Endothelial cell of umbilical vein (primary cell): ENCODE measurements at regions not wholly inside any gene's neighbourhood (a gene's known extent, or its start where the extent isn't known, plus 50 kb on each side); places are given as distances from the start of the nearest gene placed in this dataset.

Experiments used
- BruUV-seq: library from RNA; stranded (reverse); fragments of 400-500 nt; replicated peaks from 2 replicates; lab custom pipeline; 2021; lab: Mats Ljungman, UMichigan
- CTCF ChIA-PET: fragments of 300-600, 350-600 bp; sonication (Branson Sonifier 250); formaldehyde crosslinking; loops from one replicate; lab custom pipeline; 2021; ENCODE audit warnings: antibody characterized with exemption, inconsistent platforms; lab: Charles Lee
- POLR2A ChIA-PET: fragments of 300-600, 350-600 bp; sonication (Branson Sonifier 250); formaldehyde crosslinking; loops from one replicate; lab custom pipeline; 2021; ENCODE audit warnings: antibody characterized with exemption, inconsistent platforms; lab: Charles Lee
- DNase-seq: peaks from one replicate; pipeline ENCODE4 v3.0.0-alpha.2; 2011; ENCODE audit warnings: low read depth, low spot score
- FAIRE-seq: peaks from 2 replicates; lab custom pipeline; 2011; peaks lifted over from hg19 to GRCh38; lab: Jason Lieb, UNC
- H2AFZ ChIP-seq: 2 replicates; pipeline ENCODE4 v1.6.0; 2012; ENCODE audit warnings: low read depth, low read length, control low read depth, inconsistent platforms
- H3K27ac ChIP-seq: 2 replicates; pipeline ENCODE4 v1.5.1; 2011; ENCODE audit warnings: low read depth, mild to moderate bottlenecking, control low read depth, low read length, moderate library complexity; ENCODE audit not compliant: insufficient read depth
- H3K27me3 ChIP-seq, 2 experiments: 2 replicates each; pipeline versions ENCODE4 v1.6.0 to v1.6.1; 2011; ENCODE audit warnings: low read length in 2 of 2, mixed read lengths in 1 of 2; ENCODE audit not compliant: control insufficient read depth in 2 of 2, insufficient read depth in 2 of 2
- H3K36me3 ChIP-seq, 2 experiments: 2 replicates in 1 of 2; 3 replicates in 1 of 2; pipeline ENCODE4 v1.5.1; 2011; ENCODE audit warnings: low read length in 2 of 2, mild to moderate bottlenecking in 1 of 2, moderate library complexity in 1 of 2; ENCODE audit not compliant: control insufficient read depth in 2 of 2, insufficient read depth in 2 of 2; ENCODE audit errors: extremely low read depth in 1 of 2
- H3K4me1 ChIP-seq: 3 replicates; pipeline ENCODE4 v1.5.1; 2011; ENCODE audit warnings: mild to moderate bottlenecking, low read length; ENCODE audit not compliant: control insufficient read depth, insufficient read depth; ENCODE audit errors: extremely low read depth
- H3K4me2 ChIP-seq: 2 replicates; pipeline ENCODE4 v1.6.1; 2011; ENCODE audit warnings: low read length, control low read depth, mixed read lengths; ENCODE audit not compliant: insufficient read depth
- H3K4me3 ChIP-seq, 3 experiments: fragments of 200-600 bp in 1 of 3; sonication (generic), shearing (Covaris generic) in 1 of 3; replicated peaks in 1 of 3; 2 replicates each; pipeline ENCODE4 v1.5.1; 2011 to 2016; ENCODE audit warnings: control low read depth in 3 of 3, low read length in 3 of 3, mild to moderate bottlenecking in 2 of 3, inconsistent platforms in 1 of 3, low read depth in 1 of 3, moderate library complexity in 1 of 3; ENCODE audit not compliant: insufficient read depth in 1 of 3
- H3K79me2 ChIP-seq: 2 replicates; pipeline ENCODE4 v1.6.0; 2012; ENCODE audit warnings: low read length, inconsistent platforms; ENCODE audit not compliant: control insufficient read depth, insufficient read depth
- H3K9ac ChIP-seq: replicated peaks from 2 replicates; pipeline ENCODE3; 2011; ENCODE audit warnings: low read length, control low read depth; ENCODE audit not compliant: insufficient read depth; ENCODE audit errors: extremely low read depth
- H3K9me1 ChIP-seq: replicated peaks from 3 replicates; pipeline ENCODE4 v1.6.0; 2011; ENCODE audit warnings: mild to moderate bottlenecking, low read length; ENCODE audit not compliant: control insufficient read depth, insufficient read depth; ENCODE audit errors: extremely low read depth
- H3K9me3 ChIP-seq: replicated peaks from 2 replicates; pipeline ENCODE4 v1.5.1; 2012; ENCODE audit warnings: low read length, inconsistent platforms; ENCODE audit not compliant: control insufficient read depth, insufficient read depth
- H4K20me1 ChIP-seq: replicated peaks from 2 replicates; pipeline ENCODE3; 2011; ENCODE audit warnings: mild to moderate bottlenecking, low read length; ENCODE audit not compliant: control insufficient read depth, insufficient read depth; ENCODE audit errors: extremely low read depth
- EZH2 ChIP-seq: IDR thresholded peaks from 2 replicates; pipeline ENCODE4 v1.6.1; 2012; ENCODE audit warnings: borderline replicate concordance, low read depth, mild to moderate bottlenecking, moderate library complexity, low read length, inconsistent platforms; ENCODE audit not compliant: severe bottlenecking
- FOS ChIP-seq: IDR thresholded peaks from 2 replicates; pipeline ENCODE4 v1.6.1; 2011; ENCODE audit warnings: mild to moderate bottlenecking, low read length, moderate library complexity, borderline replicate concordance; ENCODE audit not compliant: insufficient read depth
- GATA2 ChIP-seq: IDR thresholded peaks from 2 replicates; pipeline ENCODE4 v1.7.0; 2011; ENCODE audit warnings: low read depth, mild to moderate bottlenecking, moderate library complexity, mixed read lengths, low read length; ENCODE audit not compliant: insufficient read length, insufficient read depth
- JUN ChIP-seq: IDR thresholded peaks from 2 replicates; pipeline ENCODE4 v1.6.1; 2011; ENCODE audit warnings: borderline replicate concordance, low read depth; ENCODE audit not compliant: insufficient read length, insufficient read depth
- MYC ChIP-seq: IDR thresholded peaks from one replicate; pipeline ENCODE4 v1.6.1; 2011; ENCODE audit warnings: mild to moderate bottlenecking, low read depth, low read length
- POLR2A ChIP-seq: IDR thresholded peaks from 2 replicates; pipeline ENCODE4 v1.6.1; 2012; ENCODE audit warnings: low read depth, mild to moderate bottlenecking, control low read depth, low read length
- POLR2AphosphoS5 ChIP-seq: IDR thresholded peaks from 2 replicates; pipeline ENCODE4 v1.6.1; 2012; ENCODE audit warnings: low read depth, mild to moderate bottlenecking, control low read depth, low read length, moderate library complexity; ENCODE audit not compliant: insufficient read depth
- dilution Hi-C: fragments of 300-500 bp; cut with MboI; formaldehyde crosslinking; loops from one replicate; pipeline ENCODE4 v1.15.0; 2019; ENCODE audit warnings: low sequenced_read_pairs; ENCODE audit not compliant: extremely low pct_ligation_motif_present
- intact Hi-C: fragments of 100-400 bp; cut with micrococcal nuclease; formaldehyde crosslinking; loops from one replicate; pipeline ENCODE4 v1.10.0; 2022
- TF ChIP-seq, protein P1 (sequence below), 2 donors: IDR thresholded peaks; 1 replicate in 1 of 2; 2 replicates in 1 of 2; pipeline ENCODE4 v1.5.1; 2011; ENCODE audit warnings: low read length in 2 of 2, mild to moderate bottlenecking in 2 of 2, moderate library complexity in 2 of 2, control low read depth in 1 of 2, inconsistent platforms in 1 of 2, low read depth in 1 of 2; ENCODE audit not compliant: insufficient read depth in 1 of 2; ENCODE audit errors: extremely low read depth in 1 of 2
- TF ChIP-seq, protein P2 (sequence below): IDR thresholded peaks from 2 replicates; pipeline ENCODE4 v1.6.1; 2011; ENCODE audit not compliant: insufficient read depth, insufficient read length

- Histone ChIP-seq H3K9me1 (no peaks in the 10 kb centered on the region), H3K9me3 (no peaks in the 10 kb centered on the region), H3K36me3 (no peaks in the 10 kb centered on the region), H3K27ac (no peak overlapping the region), H3K27me3 (no peaks in the 10 kb centered on the region), H3K9ac (no peak overlapping the region), H3K4me1 (no peaks in the 10 kb centered on the region), H4K20me1 (no peaks in the 10 kb centered on the region), H3K4me3 (no peak overlapping the region), H3K4me2 (no peak overlapping the region), H2AFZ (no peak overlapping the region), H3K79me2 (no peaks in the 10 kb centered on the region)
- TF ChIP-seq FOS (no peak), EZH2 (no peak), MYC (no peak), POLR2A (no peak), JUN (no peak), POLR2AphosphoS5 (no peak), GATA2 (no peak)
- TF ChIP-seq, protein P1, sequence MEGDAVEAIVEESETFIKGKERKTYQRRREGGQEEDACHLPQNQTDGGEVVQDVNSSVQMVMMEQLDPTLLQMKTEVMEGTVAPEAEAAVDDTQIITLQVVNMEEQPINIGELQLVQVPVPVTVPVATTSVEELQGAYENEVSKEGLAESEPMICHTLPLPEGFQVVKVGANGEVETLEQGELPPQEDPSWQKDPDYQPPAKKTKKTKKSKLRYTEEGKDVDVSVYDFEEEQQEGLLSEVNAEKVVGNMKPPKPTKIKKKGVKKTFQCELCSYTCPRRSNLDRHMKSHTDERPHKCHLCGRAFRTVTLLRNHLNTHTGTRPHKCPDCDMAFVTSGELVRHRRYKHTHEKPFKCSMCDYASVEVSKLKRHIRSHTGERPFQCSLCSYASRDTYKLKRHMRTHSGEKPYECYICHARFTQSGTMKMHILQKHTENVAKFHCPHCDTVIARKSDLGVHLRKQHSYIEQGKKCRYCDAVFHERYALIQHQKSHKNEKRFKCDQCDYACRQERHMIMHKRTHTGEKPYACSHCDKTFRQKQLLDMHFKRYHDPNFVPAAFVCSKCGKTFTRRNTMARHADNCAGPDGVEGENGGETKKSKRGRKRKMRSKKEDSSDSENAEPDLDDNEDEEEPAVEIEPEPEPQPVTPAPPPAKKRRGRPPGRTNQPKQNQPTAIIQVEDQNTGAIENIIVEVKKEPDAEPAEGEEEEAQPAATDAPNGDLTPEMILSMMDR (IDR thresholded peaks at IDR 0.05; ENCODE audit: extremely low read depth in 1 of 2, insufficient read depth in 1 of 2, low read depth in 1 of 2, low read length in 2 of 2): no peak
- TF ChIP-seq, protein P2, sequence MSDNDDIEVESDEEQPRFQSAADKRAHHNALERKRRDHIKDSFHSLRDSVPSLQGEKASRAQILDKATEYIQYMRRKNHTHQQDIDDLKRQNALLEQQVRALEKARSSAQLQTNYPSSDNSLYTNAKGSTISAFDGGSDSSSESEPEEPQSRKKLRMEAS: no peak
- ChIA-PET POLR2A (no interaction called here), CTCF (no interaction called here)
- intact Hi-C loops (no loop called here), dilution Hi-C loops (no loop called here)
- no peak for DNase-seq
- no TSS peak for BruUV-seq
- FAIRE-seq: peak; percentile 28
Measured at GRCh38 chr3:111324645-111325044, 217.4 kb upstream of the CD96 start.
